Stimulated activated CD4-positive, alpha-beta T cell treated with anti-CD3 and anti-CD28 coated beads, Interleukin-15, amount 100 ng/mL, for 48 hours (primary cell): ENCODE measurements at regions not wholly inside any gene's neighbourhood (a gene's known extent, or its start where the extent isn't known, plus 50 kb on each side); places are given as distances from the start of the nearest gene placed in this dataset.
A peak's percentile ranks its signal among the peaks of the same experiment; 100 is the strongest.
"Not testable (repeated sequence)": the region's sequence is repeated elsewhere in the genome, so short reads cannot be mapped to it uniquely, and the experiment has no call there.

ENCODE experiments used
- DNase-seq, 2 donors: peaks; one replicate each; pipeline ENCODE4 v3.0.0-alpha.2; 2020; ENCODE audit warnings: low read depth in 2 of 2

GRCh38 chrX:42157923-42158322 is 234.6 kb upstream of the CASK start:
- not testable (repeated sequence) for DNase-seq

- DNase-seq: no peak
These were observed 228.5 kb upstream of the CASK start for GRCh38 chrX:42151808-42152207.

- no peak for DNase-seq
These were observed 226.4 kb upstream of the CASK start for GRCh38 chrX:42149765-42150164.

GRCh38 chrX:42149281-42149680 is 225.9 kb upstream of the CASK start:
- no peak for DNase-seq

- DNase-seq: no peak
These were observed 220.7 kb upstream of the CASK start for GRCh38 chrX:42143866-42144592.

- DNase-seq: no peak
These were observed 217.0 kb upstream of the CASK start for GRCh38 chrX:42140320-42140719.

GRCh38 chrX:42135583-42136228 is 212.4 kb upstream of the CASK start:
- DNase-seq: no peak

GRCh38 chrX:42131856-42132255 is 208.5 kb upstream of the CASK start:
- no peak for DNase-seq

GRCh38 chrX:42129022-42129940 is 205.9 kb upstream of the CASK start:
- DNase-seq: no peak

GRCh38 chrX:42128587-42128986 is 205.2 kb upstream of the CASK start:
- DNase-seq: no peak

- DNase-seq: no peak
These were observed 204.7 kb upstream of the CASK start for GRCh38 chrX:42128020-42128419.

GRCh38 chrX:42127563-42127962 is 204.2 kb upstream of the CASK start:
- no peak for DNase-seq

GRCh38 chrX:42123369-42123768 is 200.0 kb upstream of the CASK start:
- no peak for DNase-seq

GRCh38 chrX:42119076-42119475 is 195.7 kb upstream of the CASK start:
- no peak for DNase-seq

- DNase-seq: no peak
These were observed 194.0 kb upstream of the CASK start for GRCh38 chrX:42117318-42117717.

GRCh38 chrX:42109428-42109827 is 186.1 kb upstream of the CASK start:
- no peak for DNase-seq

GRCh38 chrX:42107495-42108488 is 184.4 kb upstream of the CASK start:
- DNase-seq: peak; percentile 9 to 11

- no peak for DNase-seq
These were observed 183.2 kb upstream of the CASK start for GRCh38 chrX:42106556-42106955.

GRCh38 chrX:42102586-42103282 is 179.4 kb upstream of the CASK start:
- DNase-seq: no peak

- no peak for DNase-seq
These were observed 175.5 kb upstream of the CASK start for GRCh38 chrX:42098900-42099299.

GRCh38 chrX:42097486-42097885 is 174.1 kb upstream of the CASK start:
- no peak for DNase-seq
